ENCODE measurements at regions not wholly inside any gene's neighbourhood (a gene's known extent, or its start where the extent isn't known, plus 50 kb on each side); places are given as distances from the start of the nearest gene placed in this dataset.

- in situ Hi-C loops (cut with MboI; ENCODE audit: low sequenced_read_pairs): no loop called here
- Histone ChIP-seq H3K4me1 (no peaks in the 10 kb centered on the region), H3K36me3 (replicated peaks) (no peaks in the 10 kb centered on the region), H3K27me3 (ENCODE audit: low read depth) (no peaks in the 10 kb centered on the region), H3K4me3 (no peak overlapping the region), H3K9me3 (no peaks in the 10 kb centered on the region)
- no peak for DNase-seq (ENCODE audit: low spot score in 2 of 2)
Observed at GRCh38 chr14:100955201-100955600, 51.7 kb upstream of the RTL1 start.

GRCh38 chr14:100962494-100962893 lies 59.0 kb upstream of the RTL1 start:
- DNase-seq (ENCODE audit: low spot score in 2 of 2): no peak
- no peak overlapping the region for H3K4me3 ChIP-seq
- H3K36me3 ChIP-seq (replicated peaks): no peaks in the 10 kb centered on the region
- H3K4me1 ChIP-seq: no peaks in the 10 kb centered on the region
- H3K9me3 ChIP-seq: no peaks in the 10 kb centered on the region
- no peaks in the 10 kb centered on the region for H3K27me3 ChIP-seq (ENCODE audit: low read depth)
- in situ Hi-C loops (cut with MboI; ENCODE audit: low sequenced_read_pairs): no loop called here

GRCh38 chr14:100965296-100965695 lies 61.8 kb upstream of the RTL1 start:
- Histone ChIP-seq H3K4me1 (no peaks in the 10 kb centered on the region), H3K9me3 (no peaks in the 10 kb centered on the region), H3K36me3 (replicated peaks) (no peaks in the 10 kb centered on the region), H3K27me3 (ENCODE audit: low read depth) (no peaks in the 10 kb centered on the region), H3K4me3 (no peak overlapping the region)
- in situ Hi-C loops (cut with MboI; ENCODE audit: low sequenced_read_pairs): no loop called here
- no peak for DNase-seq (ENCODE audit: low spot score in 2 of 2)

- in situ Hi-C loops (cut with MboI; ENCODE audit: low sequenced_read_pairs): no loop called here
- Histone ChIP-seq H3K9me3 (no peaks in the 10 kb centered on the region), H3K27me3 (ENCODE audit: low read depth) (no peaks in the 10 kb centered on the region), H3K36me3 (replicated peaks) (no peaks in the 10 kb centered on the region), H3K4me3 (no peak overlapping the region), H3K4me1 (no peaks in the 10 kb centered on the region)
- DNase-seq (ENCODE audit: low spot score in 2 of 2): no peak
Observed at GRCh38 chr14:100967178-100967577, 63.7 kb upstream of the RTL1 start.

GRCh38 chr14:100967930-100968329 lies 64.4 kb upstream of the RTL1 start:
- Histone ChIP-seq H3K4me3 (no peak overlapping the region), H3K4me1 (no peaks in the 10 kb centered on the region), H3K9me3 (no peaks in the 10 kb centered on the region), H3K36me3 (replicated peaks) (no peaks in the 10 kb centered on the region), H3K27me3 (ENCODE audit: low read depth) (no peaks in the 10 kb centered on the region)
- in situ Hi-C loops (cut with MboI; ENCODE audit: low sequenced_read_pairs): no loop called here
- no peak for DNase-seq (ENCODE audit: low spot score in 2 of 2)

- no peaks in the 10 kb centered on the region for H3K9me3 ChIP-seq
Observed at GRCh38 chr14:100972118-100972897, 68.8 kb upstream of the RTL1 start.

GRCh38 chr14:100975671-100976070 lies 72.1 kb upstream of the RTL1 start:
- no peaks in the 10 kb centered on the region for H3K4me1 ChIP-seq
- H3K9me3 ChIP-seq: no peaks in the 10 kb centered on the region
- H3K36me3 ChIP-seq (replicated peaks): no peaks in the 10 kb centered on the region
- no peaks in the 10 kb centered on the region for H3K27me3 ChIP-seq (ENCODE audit: low read depth)
- in situ Hi-C loops (cut with MboI; ENCODE audit: low sequenced_read_pairs): no loop called here
- H3K4me3 ChIP-seq: no peak overlapping the region
- DNase-seq (ENCODE audit: low spot score in 2 of 2): no peak

More at GRCh38 chr14:100972118-100972897, 68.8 kb upstream of the RTL1 start:
- no peak overlapping the region for H3K4me3 ChIP-seq
- no peak for DNase-seq (ENCODE audit: low spot score in 2 of 2)
- H3K4me1 ChIP-seq: no peaks in the 10 kb centered on the region
- H3K27me3 ChIP-seq (ENCODE audit: low read depth): no peaks in the 10 kb centered on the region
- H3K36me3 ChIP-seq (replicated peaks): no peaks in the 10 kb centered on the region
- in situ Hi-C loops (cut with MboI; ENCODE audit: low sequenced_read_pairs): no loop called here

- DNase-seq (ENCODE audit: low spot score in 2 of 2): no peak
- Histone ChIP-seq H3K9me3 (no peaks in the 10 kb centered on the region), H3K27me3 (ENCODE audit: low read depth) (no peaks in the 10 kb centered on the region), H3K36me3 (replicated peaks) (no peaks in the 10 kb centered on the region), H3K4me3 (no peak overlapping the region), H3K4me1 (no peaks in the 10 kb centered on the region)
- in situ Hi-C loops (cut with MboI; ENCODE audit: low sequenced_read_pairs): no loop called here
Observed at GRCh38 chr14:100979079-100979478, 75.6 kb upstream of the RTL1 start.

- H3K4me1 ChIP-seq: no peaks in the 10 kb centered on the region
- no peak for DNase-seq (ENCODE audit: low spot score in 2 of 2)
- H3K4me3 ChIP-seq: no peak overlapping the region
Observed at GRCh38 chr14:100979780-100980179, 76.3 kb upstream of the RTL1 start.

GRCh38 chr14:100980823-100981222 lies 77.3 kb upstream of the RTL1 start:
- in situ Hi-C loops (cut with MboI; ENCODE audit: low sequenced_read_pairs): no loop called here
- Histone ChIP-seq H3K4me3 (no peak overlapping the region), H3K4me1 (no peaks in the 10 kb centered on the region), H3K36me3 (replicated peaks) (no peaks in the 10 kb centered on the region), H3K9me3 (no peaks in the 10 kb centered on the region), H3K27me3 (ENCODE audit: low read depth) (no peaks in the 10 kb centered on the region)
- DNase-seq (ENCODE audit: low spot score in 2 of 2): no peak

More at GRCh38 chr14:100979780-100980179, 76.3 kb upstream of the RTL1 start:
- in situ Hi-C loops (cut with MboI; ENCODE audit: low sequenced_read_pairs): no loop called here
- no peaks in the 10 kb centered on the region for H3K27me3 ChIP-seq (ENCODE audit: low read depth)
- H3K9me3 ChIP-seq: no peaks in the 10 kb centered on the region
- H3K36me3 ChIP-seq (replicated peaks): no peaks in the 10 kb centered on the region

- H3K9me3 ChIP-seq: no peaks in the 10 kb centered on the region
- DNase-seq (ENCODE audit: low spot score in 2 of 2): no peak
- no peak overlapping the region for H3K4me3 ChIP-seq
- no peaks in the 10 kb centered on the region for H3K4me1 ChIP-seq
- in situ Hi-C loops (cut with MboI; ENCODE audit: low sequenced_read_pairs): no loop called here
- no peaks in the 10 kb centered on the region for H3K27me3 ChIP-seq (ENCODE audit: low read depth)
- H3K36me3 ChIP-seq (replicated peaks): no peaks in the 10 kb centered on the region
Observed at GRCh38 chr14:100981809-100982208, 78.3 kb upstream of the RTL1 start.

GRCh38 chr14:100982353-100982752 lies 78.8 kb upstream of the RTL1 start:
- H3K27me3 ChIP-seq (ENCODE audit: low read depth): no peaks in the 10 kb centered on the region
- no peaks in the 10 kb centered on the region for H3K9me3 ChIP-seq
- no peak overlapping the region for H3K4me3 ChIP-seq
- H3K36me3 ChIP-seq (replicated peaks): no peaks in the 10 kb centered on the region
- no peak for DNase-seq (ENCODE audit: low spot score in 2 of 2)
- no peaks in the 10 kb centered on the region for H3K4me1 ChIP-seq
- in situ Hi-C loops (cut with MboI; ENCODE audit: low sequenced_read_pairs): no loop called here

GRCh38 chr14:100982762-100983161 lies 79.2 kb upstream of the RTL1 start:
- Histone ChIP-seq H3K4me1 (no peaks in the 10 kb centered on the region), H3K4me3 (no peak overlapping the region), H3K9me3 (no peaks in the 10 kb centered on the region), H3K36me3 (replicated peaks) (no peaks in the 10 kb centered on the region), H3K27me3 (ENCODE audit: low read depth) (no peaks in the 10 kb centered on the region)
- DNase-seq (ENCODE audit: low spot score in 2 of 2): no peak
- in situ Hi-C loops (cut with MboI; ENCODE audit: low sequenced_read_pairs): no loop called here

- Histone ChIP-seq H3K27me3 (ENCODE audit: low read depth) (no peaks in the 10 kb centered on the region), H3K4me3 (no peak overlapping the region), H3K36me3 (replicated peaks) (no peaks in the 10 kb centered on the region), H3K9me3 (no peaks in the 10 kb centered on the region), H3K4me1 (no peaks in the 10 kb centered on the region)
- no peak for DNase-seq (ENCODE audit: low spot score in 2 of 2)
- in situ Hi-C loops (cut with MboI; ENCODE audit: low sequenced_read_pairs): no loop called here
Observed at GRCh38 chr14:100983710-100984109, 80.2 kb upstream of the RTL1 start.

GRCh38 chr14:100988011-100988410 lies 84.5 kb upstream of the RTL1 start:
- no peak for DNase-seq (ENCODE audit: low spot score in 2 of 2)
- H3K9me3 ChIP-seq: no peaks in the 10 kb centered on the region
- in situ Hi-C loops (cut with MboI; ENCODE audit: low sequenced_read_pairs): no loop called here
- no peak overlapping the region for H3K4me3 ChIP-seq
- H3K36me3 ChIP-seq (replicated peaks): no peaks in the 10 kb centered on the region
- H3K4me1 ChIP-seq: no peaks in the 10 kb centered on the region
- no peaks in the 10 kb centered on the region for H3K27me3 ChIP-seq (ENCODE audit: low read depth)
